Esophagus muscularis mucosa (tissue), 4 donors: ENCODE measurements at regions not wholly inside any gene's neighbourhood (a gene's known extent, or its start where the extent isn't known, plus 50 kb on each side); places are given as distances from the start of the nearest gene placed in this dataset.

Experiments
- CTCF ChIP-seq, 3 experiments: fragments of 200-600 bp in 2 of 3; fragments of 450-650 bp in 1 of 3; sonication (generic) in 2 of 3; IDR thresholded peaks; one replicate each; pipeline ENCODE4 v1.5.1; 2017 to 2019; ENCODE audit warnings: antibody characterized with exemption in 3 of 3, mild to moderate bottlenecking in 2 of 3, moderate library complexity in 1 of 3
- EP300 ChIP-seq: sonication (generic); formaldehyde crosslinking; IDR thresholded peaks from one replicate; pipeline ENCODE4 v1.6.1; 2017; ENCODE audit warnings: antibody characterized with exemption
- POLR2A ChIP-seq: fragments of 450-650 bp; IDR thresholded peaks from one replicate; pipeline ENCODE4 v1.6.1; 2017; ENCODE audit warnings: antibody characterized with exemption, moderate library complexity, mild to moderate bottlenecking, low read depth

- TF ChIP-seq POLR2A (no peak), CTCF (IDR thresholded peaks at IDR 0.05) (no peak), EP300 (no peak)
These were observed 100.8 kb upstream of the RNPC3 start for GRCh38 chr1:103424650-103425049.
